Breast epithelium (tissue), 3 donors: ENCODE measurements at regions not wholly inside any gene's neighbourhood (a gene's known extent, or its start where the extent isn't known, plus 50 kb on each side); places are given as distances from the start of the nearest gene placed in this dataset.

Experiments used
- CTCF ChIP-seq, 3 donors: fragments of 450-650 bp; IDR thresholded peaks; one replicate each; pipeline ENCODE4 v1.5.1; 2016 to 2017; ENCODE audit warnings: antibody characterized with exemption in 3 of 3, mild to moderate bottlenecking in 3 of 3, moderate library complexity in 3 of 3
- POLR2A ChIP-seq: fragments of 450-650 bp; IDR thresholded peaks from one replicate; pipeline ENCODE4 v1.6.1; 2016; ENCODE audit warnings: antibody characterized with exemption, mild to moderate bottlenecking, moderate library complexity
- POLR2AphosphoS5 ChIP-seq, 3 donors: sonication (generic); formaldehyde crosslinking; IDR thresholded peaks; one replicate each; pipeline ENCODE4 v1.6.1; 2017; ENCODE audit warnings: antibody characterized with exemption in 3 of 3

- TF ChIP-seq POLR2AphosphoS5 (IDR thresholded peaks at IDR 0.05), result no peak
- no peak for TF ChIP-seq CTCF (IDR thresholded peaks at IDR 0.05)
- TF ChIP-seq POLR2A, result no peak
Measured at GRCh38 chr1:147811273-147811672, 50.9 kb upstream of the GJA5 start.
